GM18519 (cell line): ENCODE measurements at regions not wholly inside any gene's neighbourhood (a gene's known extent, or its start where the extent isn't known, plus 50 kb on each side); places are given as distances from the start of the nearest gene placed in this dataset.

Experiments used
- ATAC-seq: cut with Tn5 transposase; IDR thresholded peaks from one replicate; pipeline ENCODE4 v1.9.1; 2021; ENCODE audit warnings: mild to moderate bottlenecking, moderate library complexity; ENCODE audit not compliant: unreplicated experiment, low FRiP score

DNA sequence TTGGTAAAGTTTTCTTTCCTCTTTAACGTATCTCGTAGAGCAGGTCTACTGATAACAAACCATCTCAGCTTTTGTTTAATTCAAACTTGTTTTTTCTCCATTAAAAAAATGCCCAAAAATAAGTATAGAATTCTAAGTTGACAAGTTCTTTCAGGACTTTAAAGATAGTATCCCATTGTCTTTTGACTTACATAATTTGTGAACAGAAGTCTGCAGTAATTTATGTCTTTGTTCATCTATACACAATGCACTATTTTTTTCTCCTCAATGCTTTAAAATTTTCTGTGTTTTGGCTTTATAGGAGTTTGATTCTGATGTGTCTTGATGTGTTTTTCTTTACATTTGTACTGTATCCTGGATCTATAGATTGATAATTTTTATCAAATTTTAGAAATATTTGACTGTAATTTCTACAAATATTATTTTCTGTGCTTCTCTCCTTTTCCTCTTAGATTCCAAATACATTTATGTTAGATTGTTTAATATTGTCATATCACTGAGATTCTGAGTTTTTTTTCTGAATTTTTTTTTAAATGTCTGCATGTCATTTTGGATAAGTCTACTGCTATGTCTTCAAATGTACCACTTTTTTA is 143.3 kb downstream of the FTCDNL1 start:
- ATAC-seq, result no peak

DNA sequence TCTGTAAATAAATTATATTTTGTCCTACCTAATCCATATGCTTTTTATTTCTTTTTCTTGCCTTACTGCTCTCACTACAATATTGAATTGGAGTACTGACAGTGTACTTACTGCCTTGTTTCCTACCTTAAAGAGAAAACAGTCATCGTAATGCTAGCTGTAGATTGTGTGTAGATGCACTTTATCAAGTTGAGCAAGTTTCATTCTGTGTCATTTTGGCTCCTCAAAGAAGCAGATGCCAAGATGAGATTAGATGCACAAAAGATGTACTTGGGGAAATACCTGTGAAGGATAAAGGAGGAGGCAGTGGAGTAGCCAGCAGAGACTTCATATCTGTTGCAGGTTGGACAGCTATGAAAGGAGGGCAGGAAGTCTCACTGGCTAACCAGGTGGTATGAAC is 145.5 kb downstream of the FTCDNL1 start:
- no peak for ATAC-seq

DNA sequence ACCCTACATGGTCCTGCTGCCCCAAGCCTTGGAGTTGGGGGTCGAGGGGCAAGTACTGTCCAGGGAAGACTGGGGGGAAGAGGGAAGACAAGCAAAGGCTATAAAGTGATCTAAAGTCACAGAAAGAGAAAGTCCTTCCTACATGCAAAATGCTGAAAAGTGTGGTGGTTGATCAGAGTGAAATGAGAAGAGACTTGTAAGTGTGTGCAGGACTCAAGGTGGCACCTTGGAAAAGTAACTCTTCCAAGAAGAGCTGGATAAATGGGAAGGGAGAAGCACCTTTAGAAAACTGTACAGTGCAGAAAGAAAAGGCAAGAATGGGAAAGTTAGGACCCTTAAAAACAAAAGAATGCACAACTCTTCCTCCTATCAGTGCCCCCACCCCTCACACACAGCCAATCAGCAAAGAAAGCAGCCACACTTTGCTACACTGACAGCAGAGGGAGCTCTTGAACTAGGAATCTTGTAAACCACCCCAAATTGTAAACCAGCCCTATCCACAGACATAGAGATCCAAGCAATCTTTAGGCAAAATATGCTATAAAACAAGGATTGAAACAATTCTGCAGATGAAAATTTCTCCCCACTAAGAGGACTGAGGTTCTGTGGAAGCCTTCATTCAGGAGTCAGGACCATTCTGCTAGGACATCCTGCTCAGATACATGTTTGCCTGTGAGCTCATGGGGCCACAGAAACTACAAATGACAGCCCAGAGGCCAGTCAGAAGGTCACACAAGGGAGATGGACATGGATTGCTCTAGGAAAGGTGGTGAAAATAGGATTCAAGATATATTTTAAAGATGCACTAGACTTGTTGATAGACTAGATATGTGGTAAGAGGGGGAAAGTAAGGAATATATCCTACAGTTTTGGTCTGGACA is 146.4 kb downstream of the FTCDNL1 start:
- no peak for ATAC-seq

DNA sequence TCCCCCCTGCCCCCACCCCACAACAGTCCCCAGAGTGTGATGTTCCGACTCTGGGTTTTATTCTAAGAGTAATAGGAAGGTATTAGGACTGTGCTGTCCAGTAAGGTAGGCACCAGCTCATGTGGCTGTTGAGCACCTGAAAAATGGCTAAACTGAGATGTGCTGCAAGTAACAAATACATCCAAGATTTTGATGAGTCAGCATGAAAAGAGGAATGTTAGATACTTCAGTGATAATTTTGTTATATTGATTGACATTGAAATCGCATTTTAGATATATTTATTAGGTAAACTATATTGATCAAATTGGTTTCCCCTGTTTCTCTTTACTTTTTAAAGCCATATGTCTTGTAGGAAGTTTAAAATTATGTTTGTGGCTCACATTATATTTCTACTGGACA is 147.8 kb downstream of the FTCDNL1 start:
- ATAC-seq, result no peak

DNA sequence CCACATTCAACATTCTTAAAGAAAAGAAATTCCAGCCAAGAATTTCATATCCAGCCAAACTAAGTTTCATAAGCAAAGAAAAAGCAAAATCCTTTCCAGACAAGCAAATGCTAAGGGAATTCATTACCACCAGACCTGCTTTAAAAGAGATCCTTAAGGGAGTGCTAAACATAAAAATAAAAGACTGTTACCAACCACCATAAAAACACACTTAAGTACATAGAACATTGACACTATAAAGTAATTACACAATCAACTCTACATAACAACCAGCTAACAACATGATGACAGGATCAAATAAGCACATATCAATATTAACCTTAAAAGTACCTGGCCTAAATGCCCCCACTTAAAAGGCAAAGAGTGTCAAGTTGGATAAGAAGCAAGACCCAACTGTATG is 153.5 kb downstream of the FTCDNL1 start:
- ATAC-seq, result no peak

DNA sequence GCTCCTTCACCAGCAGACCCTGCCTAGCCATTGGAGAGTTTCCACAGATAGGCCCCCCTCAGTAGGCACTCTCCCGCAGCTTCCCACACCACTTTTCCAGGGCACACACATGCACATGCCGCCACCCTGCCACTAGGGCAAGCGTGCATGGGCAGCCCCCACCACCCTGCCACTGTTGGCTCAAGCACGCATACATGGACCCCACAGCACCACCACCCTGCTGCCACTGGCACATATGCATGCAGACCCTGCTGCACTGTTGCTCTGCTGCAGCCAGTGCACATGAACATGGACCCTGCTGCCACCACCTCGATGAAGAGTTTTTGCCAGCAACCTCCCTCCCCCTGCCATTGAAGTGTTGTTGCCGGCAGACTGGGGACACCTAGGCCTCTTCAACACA is 154.9 kb downstream of the FTCDNL1 start:
- no peak for ATAC-seq

DNA sequence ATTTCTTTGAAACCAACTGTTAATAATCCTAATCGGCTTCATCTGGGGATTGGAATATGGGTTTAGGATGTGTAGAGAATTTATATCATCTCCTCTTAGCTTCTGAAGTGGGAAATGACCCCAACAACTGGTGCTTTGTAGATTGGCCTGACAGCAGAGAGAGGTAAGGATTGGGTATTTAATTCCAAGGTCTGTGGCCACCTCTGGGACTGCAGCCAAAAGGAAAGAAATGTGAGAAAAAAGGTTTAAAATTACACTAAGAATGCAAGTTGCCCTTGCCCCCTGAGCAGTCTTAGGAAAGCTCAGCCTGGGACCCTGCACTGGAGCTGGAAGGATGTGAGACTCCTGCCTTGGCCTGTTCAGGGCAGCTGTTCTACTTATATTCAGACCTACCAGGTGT is 157.1 kb downstream of the FTCDNL1 start:
- no peak for ATAC-seq

DNA sequence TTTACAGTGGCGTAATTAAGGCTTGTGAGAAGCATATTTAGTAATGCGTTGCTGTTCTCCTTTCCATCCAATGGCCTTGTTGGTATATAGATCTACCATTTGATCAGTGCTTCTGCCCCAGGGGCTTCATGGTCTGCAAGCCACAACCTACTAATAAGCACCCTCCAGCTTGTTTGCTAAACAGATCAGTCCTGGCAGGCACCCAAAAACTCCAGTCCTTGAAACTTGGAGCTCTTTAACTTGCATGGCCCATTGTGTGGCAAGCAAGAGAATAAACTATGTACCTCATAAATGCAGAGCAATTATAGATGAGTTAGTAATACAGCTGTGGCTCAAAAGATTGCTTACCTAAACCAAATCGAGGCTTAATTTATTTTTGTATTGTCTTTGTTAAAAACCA is 158.5 kb downstream of the FTCDNL1 start:
- ATAC-seq, result no peak

DNA sequence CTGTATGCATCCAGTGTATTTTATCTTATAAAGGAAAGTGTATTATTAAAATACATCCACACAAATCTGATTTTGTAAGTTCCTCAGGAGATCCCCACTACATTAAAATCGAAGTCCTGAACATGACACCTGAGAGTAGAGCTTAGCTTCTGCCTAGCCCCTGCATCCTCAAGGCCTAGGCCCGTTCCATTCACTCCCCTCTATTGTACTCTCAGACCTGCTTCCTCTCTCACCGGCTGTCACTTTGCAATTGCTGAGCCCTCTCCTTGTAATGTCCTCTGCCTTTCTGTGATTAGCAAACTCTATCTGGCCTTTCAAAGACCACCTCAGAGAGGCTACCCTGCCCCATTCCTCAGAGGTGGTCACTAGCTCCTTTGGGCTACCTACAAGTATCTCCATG is 160.8 kb downstream of the FTCDNL1 start:
- ATAC-seq, result no peak

DNA sequence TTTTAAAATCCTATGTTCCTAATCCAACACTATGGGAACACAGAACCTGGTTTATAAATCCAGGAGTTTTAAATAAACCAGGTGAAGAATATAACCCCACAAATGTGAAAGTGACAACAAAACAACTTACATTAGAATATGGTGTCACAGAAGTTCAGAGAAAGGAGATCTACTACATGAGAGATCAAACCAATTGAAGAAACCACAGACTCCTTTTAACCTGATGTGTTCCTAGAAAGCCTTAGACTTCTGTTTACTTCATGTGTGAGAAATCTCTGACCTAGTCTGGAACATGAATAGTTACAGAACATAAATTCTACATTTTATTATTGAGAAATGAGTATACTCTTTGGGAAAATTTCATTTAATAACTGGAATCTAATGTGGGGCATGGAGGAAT is 165.3 kb downstream of the FTCDNL1 start:
- ATAC-seq, result no peak

DNA sequence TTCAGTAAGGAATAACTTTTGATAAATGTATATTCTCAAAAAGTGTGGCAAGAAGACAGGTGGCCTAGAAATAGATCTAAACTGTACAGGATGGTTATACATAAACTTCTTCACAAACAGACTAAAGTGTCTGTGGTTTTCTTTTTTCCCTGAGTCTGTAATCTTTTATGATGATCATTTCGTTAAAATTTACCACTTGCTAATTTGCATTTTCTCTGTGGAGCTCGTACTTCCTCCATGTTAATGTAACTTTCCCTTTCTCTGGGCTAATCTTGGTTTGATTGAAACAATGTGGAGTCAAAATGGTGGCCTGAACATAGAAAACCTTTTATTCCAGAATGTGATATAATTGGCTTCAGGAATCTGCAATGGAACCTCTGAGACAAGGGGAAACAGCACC is 166.2 kb downstream of the FTCDNL1 start:
- no peak for ATAC-seq

DNA sequence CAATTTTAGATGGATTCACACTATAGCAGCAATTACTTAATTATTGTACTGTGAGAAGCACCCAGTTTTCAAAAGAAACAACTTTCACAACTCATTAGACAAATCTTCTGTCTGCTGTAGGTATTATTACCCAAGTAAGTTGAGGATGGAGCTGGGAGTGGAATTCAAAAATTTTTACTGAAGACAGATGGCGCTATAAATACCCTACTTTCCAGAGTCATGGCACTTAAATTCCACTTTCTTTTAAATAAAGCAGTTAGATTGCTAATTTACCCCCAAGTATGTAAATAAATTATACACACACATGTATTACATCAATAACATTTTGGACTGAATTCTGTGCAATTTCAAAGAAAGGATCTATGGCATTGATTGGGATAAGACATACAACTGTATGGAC is 166.8 kb downstream of the FTCDNL1 start:
- no peak for ATAC-seq

DNA sequence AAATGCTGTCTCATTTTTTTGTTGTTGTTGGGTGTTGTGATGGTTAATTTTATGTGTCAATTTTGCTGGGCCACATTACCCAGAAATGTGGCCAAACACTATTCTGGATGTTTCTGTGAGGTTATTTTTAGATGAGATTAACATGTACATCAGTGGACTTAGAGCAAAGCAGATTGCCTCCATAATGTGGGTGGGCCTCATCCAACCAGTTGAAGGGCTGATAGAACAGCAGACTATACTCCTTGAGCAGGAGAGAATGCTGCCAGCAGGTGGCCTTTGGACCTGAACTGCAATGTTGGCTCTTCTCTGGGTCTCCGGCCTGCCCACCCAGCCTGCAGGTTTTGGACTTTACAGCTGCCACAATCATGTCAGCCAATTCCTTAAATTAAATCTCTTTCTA is 169.0 kb downstream of the FTCDNL1 start:
- no peak for ATAC-seq

DNA sequence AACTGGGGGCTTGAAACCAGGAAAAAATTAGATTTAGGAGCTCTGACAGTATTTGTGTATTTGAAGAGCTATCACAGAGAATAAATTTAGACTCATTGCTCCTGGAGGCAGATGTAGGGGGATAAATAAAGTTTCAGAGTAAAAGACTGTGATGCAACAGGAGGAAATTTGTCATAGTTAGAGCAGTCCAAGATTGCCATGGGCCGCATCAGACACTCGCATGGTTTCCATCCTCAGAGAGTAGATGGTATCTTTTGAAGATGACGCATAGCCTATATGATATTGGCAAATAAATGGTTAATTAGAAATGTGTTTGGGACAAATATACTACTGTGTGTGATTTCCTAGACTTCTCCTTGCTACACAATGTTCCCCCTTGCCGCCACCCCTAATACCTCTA is 170.5 kb downstream of the FTCDNL1 start:
- no peak for ATAC-seq

DNA sequence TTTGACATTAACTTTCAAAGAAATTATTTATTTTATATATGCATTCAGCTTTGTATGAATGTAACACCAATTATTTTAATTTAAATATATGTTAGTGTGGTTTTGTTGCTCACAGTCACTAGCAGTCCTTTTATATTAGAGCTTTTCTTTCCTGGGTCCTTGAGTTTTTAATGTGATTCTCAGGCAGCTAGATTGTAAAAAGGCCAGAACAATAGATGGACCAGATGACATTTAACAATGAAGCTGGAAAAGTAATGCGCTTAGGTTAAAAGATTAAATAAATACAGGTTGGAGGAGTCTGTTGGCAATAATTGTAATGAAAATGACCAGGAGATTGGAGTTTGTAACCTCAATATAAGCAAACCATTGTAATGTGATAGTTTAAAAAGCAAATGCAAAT is 171.1 kb downstream of the FTCDNL1 start:
- ATAC-seq, result no peak

DNA sequence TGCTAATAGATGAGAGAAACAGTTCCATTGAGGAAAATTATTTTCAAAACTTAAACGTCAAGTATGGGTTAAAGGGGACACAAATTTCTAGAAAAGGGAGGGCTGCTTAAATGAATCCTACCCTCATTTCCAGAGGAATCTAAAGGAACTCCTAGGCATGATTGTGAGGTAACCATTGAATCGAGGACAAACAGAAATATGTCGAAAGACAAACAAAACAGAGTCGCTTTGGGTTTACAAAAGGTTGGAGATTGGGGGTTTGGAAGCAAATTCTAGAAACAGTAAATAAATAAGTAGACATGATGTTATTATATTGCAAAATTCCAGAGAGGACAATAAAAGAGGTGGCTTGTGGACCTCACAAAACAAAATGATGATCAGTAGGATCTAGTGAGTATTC is 173.1 kb downstream of the FTCDNL1 start:
- no peak for ATAC-seq

DNA sequence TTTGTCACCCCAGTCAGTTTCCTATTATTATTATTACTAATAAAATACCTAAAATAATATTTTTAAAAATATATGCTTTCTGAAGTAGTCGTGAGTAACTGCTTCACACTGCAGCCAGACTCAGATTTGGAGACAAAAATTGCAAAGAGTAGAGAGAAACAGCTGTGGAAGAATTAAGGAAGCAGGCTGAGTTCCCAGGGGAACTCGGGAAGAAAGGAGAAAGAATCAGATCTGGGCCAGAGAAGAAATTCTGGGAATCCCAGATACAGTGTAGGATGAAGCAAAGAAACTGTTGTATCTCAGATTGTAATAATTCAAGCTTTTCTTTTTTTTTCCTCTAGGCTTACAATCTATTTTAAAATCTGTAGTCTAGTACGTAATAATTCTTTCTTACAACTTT is 182.3 kb downstream of the FTCDNL1 start:
- no peak for ATAC-seq

DNA sequence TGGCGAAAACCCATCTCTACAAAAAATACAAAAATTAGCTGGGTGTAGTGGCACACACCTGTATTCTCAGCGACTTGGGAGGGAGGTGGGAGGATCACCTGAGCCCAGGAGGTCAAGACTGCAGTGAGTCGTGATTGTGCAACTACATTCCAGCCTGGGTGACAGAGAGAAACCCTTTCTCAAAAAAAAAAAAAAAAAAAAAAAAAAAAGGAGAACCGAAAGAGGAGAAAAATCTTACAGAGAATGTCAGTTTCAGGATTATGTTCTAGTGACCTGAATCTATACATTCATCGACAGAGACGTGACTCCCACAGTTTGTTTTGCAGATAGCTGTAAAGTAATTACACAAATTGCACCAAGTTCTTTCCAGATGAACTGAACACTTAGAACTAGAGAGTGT is 187.8 kb downstream of the FTCDNL1 start:
- peak; percentile 94 for ATAC-seq

DNA sequence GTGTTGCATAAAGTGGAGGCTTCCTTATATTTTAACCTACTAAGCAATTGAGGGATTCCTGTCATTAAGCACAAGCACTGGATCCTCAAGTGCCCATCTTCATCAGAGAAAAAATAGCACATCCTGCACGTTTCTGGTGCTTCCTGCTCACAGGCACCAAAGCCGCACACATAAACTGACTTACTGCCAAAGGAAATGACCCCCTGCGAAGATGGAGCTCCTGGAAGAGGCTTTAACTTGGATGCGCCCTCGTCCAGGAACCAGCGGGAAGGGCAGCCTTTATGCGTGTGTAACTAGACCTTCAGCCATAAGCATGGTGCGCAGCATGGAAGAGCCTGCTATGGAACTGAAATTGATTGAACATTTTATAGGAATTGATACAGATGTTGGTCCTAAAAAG is 188.7 kb downstream of the FTCDNL1 start:
- ATAC-seq, result no peak

DNA sequence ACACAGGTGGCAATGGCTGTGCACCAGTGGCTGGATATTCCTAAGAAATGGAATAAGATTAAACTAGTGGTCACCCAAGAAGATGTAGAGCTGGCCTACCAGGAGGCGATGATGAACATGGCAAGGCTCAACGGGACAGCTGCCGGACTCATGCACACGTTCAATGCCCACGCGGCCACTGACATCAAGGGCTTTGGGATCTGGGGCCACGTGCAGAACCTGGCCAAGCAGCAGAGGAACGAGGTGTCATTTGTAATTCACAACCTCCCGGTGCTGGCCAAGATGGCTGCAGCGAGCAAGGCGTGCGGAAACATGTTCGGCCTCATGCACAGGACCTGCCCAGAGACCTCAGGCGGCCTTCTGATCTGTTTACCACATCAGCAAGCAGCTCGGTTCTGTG is 190.8 kb downstream of the FTCDNL1 start:
- ATAC-seq, result no peak

DNA sequence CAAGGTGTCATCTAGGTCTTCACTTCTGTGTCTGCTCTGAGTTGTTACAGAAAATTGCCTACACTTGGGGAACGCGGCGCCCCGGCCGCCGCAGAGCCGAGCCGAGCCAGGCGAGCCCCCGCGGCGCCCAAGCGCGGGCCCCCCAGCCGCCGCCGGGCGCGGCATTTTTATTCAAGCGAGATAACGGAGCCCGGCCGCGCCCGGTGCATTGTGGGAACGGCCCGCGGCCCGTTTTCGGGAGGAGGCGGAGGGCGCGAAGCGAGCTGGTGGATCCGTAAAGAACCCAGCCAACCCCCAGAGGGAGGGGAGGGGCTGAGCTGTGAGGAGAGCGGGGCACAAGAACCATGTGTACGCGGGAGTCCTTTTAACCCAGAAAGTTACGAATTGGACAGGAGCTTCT is 191.8 kb downstream of the FTCDNL1 start:
- ATAC-seq, result no peak

DNA sequence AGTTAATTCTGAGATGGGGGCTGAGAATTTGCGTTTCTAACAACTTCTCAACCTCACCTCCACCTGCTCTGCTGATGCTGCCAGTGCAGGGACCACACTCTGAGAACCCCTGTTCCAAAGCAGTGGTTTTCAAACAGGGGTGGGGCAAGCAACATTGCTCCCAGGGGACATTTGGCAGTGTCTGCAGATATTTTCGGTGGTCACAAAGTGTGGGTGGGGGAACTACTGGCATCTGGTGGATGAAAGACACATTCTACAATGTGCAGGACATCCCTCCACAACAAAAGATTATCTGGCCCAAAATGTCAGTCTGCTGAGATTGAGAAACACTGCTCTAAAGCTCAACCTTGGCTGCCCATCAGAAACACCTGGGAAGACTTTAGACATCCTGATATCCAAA is 188.7 kb upstream of the SATB2 start:
- peak; percentile 88 for ATAC-seq
